ENCODE measurements at regions not wholly inside any gene's neighbourhood (a gene's known extent, or its start where the extent isn't known, plus 50 kb on each side); places are given as distances from the start of the nearest gene placed in this dataset.
"Not testable (repeated sequence)": the region's sequence is repeated elsewhere in the genome, so short reads cannot be mapped to it uniquely, and the experiment has no call there.

DNA sequence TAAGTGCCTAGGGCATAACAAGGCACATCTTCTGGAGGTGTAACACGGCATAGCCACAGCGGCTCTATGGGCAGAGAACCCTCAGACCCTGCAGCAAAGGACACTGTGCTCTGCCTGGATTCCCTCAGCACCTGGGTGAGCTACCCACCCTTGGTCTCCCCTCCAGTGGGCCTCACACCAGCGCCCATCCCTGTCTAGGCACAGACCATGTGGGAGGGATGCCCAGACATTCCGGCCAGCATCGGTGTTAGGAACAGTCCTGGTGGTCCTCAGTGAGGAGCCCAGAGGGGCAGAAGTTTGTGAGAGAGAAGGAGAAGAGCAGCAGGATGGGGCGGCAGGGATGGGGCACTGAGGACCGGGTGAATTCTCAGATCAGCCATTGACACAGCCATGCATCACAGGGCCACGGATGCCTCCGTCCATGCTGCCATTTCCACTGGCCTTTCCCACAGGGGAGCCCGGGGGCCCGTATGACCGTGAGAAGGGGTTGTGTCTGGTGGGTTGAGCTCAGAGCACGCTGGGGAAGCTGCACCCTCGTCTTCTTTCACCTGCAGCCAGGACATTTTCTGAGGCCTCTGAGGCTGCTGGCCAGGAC, 282.7 kb upstream of the SFSWAP start:
- no peaks in the 10 kb centered on the region for H3K4me1 ChIP-seq (ENCODE audit: low read length)
- H3K27ac ChIP-seq (ENCODE audit: low read length) = no peak overlapping the region
- no peak overlapping the region for H2AFZ ChIP-seq (ENCODE audit: low read length)
- no peaks in the 10 kb centered on the region for H3K9me2 ChIP-seq (replicated peaks; ENCODE audit: insufficient read depth, low read length)
- H3K4me2 ChIP-seq (ENCODE audit: low read depth, low read length, poor library complexity, severe bottlenecking) = no peak overlapping the region
- peaks cover 3% of the 10 kb centered on the region; the same call in 1 of the 2 replicates for H3K9me3 ChIP-seq (ENCODE audit: low read length)
- H3K79me2 ChIP-seq (ENCODE audit: low read length) = no peaks in the 10 kb centered on the region
- no peaks in the 10 kb centered on the region for H3K36me3 ChIP-seq (ENCODE audit: insufficient read depth, low read length)
- H3K4me3 ChIP-seq (ENCODE audit: low read length) = no peak overlapping the region
- H4K20me1 ChIP-seq (ENCODE audit: insufficient read depth, low read depth, low read length) = no peaks in the 10 kb centered on the region
- no peak overlapping the region for H3K9ac ChIP-seq (ENCODE audit: low read length)
- DNase-seq = peak; percentile 10
- H3K27me3 ChIP-seq (ENCODE audit: low read length) = 0 out of 2 replicates have a peak, but pooled peaks cover 3% of the 10 kb centered on the region

DNA sequence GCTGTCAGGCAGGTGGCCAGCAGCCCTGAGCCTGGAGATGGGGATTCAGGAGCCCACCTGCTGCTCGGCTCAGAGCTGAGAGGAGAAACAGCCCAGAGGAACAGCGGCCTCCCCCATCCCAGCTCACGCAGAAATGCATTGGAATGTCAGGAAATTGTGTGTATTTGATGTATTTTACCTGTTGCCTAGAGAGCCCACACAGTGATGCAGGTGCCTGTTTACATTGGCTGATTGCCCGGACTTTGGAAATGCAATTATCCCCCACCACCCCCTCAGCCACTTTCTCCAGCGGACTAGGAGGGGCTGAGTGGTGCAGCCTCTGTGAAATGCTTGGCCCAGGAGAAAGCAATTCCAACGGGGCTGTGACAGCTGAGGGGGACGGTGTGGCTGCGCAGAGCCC, 281.7 kb upstream of the SFSWAP start:
- not testable (repeated sequence) for H3K4me2 ChIP-seq (ENCODE audit: low read depth, low read length, poor library complexity, severe bottlenecking); H3K27ac ChIP-seq (ENCODE audit: low read length); H3K9me3 ChIP-seq (ENCODE audit: low read length); H3K4me3 ChIP-seq (ENCODE audit: low read length); H3K36me3 ChIP-seq (ENCODE audit: insufficient read depth, low read length); H4K20me1 ChIP-seq (ENCODE audit: insufficient read depth, low read depth, low read length); H3K79me2 ChIP-seq (ENCODE audit: low read length); DNase-seq; H3K4me1 ChIP-seq (ENCODE audit: low read length); H2AFZ ChIP-seq (ENCODE audit: low read length); H3K27me3 ChIP-seq (ENCODE audit: low read length); H3K9ac ChIP-seq (ENCODE audit: low read length); H3K9me2 ChIP-seq (replicated peaks; ENCODE audit: insufficient read depth, low read length)

DNA sequence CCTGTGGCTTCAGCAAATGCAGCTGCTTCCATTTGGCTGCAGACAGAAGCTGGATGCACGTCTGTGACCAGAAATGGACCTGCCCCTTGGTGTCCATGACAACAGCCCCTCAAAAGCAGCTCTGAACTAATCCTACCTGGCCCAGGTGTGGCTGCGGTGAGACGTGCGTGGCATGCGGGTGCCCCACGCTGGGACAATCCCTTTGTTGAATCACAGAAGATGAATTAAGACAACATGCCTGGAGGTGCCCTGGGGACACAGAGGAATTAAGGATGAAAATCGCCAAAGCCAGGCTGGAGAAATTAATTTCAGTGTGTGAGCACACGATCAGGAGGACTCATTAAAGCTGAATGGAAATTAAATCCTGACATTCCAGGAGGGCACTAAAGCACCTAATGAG, 281.2 kb upstream of the SFSWAP start:
- H4K20me1 ChIP-seq (ENCODE audit: insufficient read depth, low read depth, low read length); H3K4me1 ChIP-seq (ENCODE audit: low read length); H3K9me2 ChIP-seq (replicated peaks; ENCODE audit: insufficient read depth, low read length); H3K9ac ChIP-seq (ENCODE audit: low read length); DNase-seq; H3K36me3 ChIP-seq (ENCODE audit: insufficient read depth, low read length); H3K4me3 ChIP-seq (ENCODE audit: low read length); H3K4me2 ChIP-seq (ENCODE audit: low read depth, low read length, poor library complexity, severe bottlenecking); H2AFZ ChIP-seq (ENCODE audit: low read length); H3K27ac ChIP-seq (ENCODE audit: low read length); H3K27me3 ChIP-seq (ENCODE audit: low read length); H3K9me3 ChIP-seq (ENCODE audit: low read length); H3K79me2 ChIP-seq (ENCODE audit: low read length): not testable (repeated sequence)

DNA sequence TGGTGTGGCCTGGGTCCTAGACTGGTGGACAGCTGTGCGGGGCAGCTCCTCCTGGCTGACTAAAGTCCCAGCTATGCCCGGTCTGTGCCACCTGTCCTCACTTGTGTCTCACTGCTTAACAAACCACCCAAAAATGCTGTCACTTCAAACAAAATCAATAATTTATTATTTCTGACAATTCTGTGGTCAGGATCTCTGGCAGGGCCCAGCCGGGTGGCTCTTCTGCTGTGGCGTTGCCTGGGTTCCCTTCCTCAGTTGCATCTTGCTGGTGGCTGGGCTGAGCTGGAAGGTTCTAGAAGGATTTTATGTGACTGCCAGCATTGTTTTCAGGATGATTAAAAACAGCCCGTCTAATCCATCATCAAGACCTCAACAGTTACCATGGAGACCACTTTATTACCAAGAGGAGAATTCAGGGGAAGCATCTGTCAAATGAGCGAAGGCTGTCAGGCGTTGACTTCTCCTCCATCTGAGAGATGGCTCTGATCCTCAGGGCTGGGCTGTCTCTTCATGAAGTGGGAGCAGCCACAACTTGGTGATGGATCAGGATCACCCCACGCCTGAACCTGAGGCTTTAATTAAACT, 280.6 kb upstream of the SFSWAP start:
- H3K27me3 ChIP-seq (ENCODE audit: low read length) = 0 out of 2 replicates have a peak, but pooled peaks cover under 1% of the 10 kb centered on the region
- H3K36me3 ChIP-seq (ENCODE audit: insufficient read depth, low read length) = no peaks in the 10 kb centered on the region
- H3K9me2 ChIP-seq (replicated peaks; ENCODE audit: insufficient read depth, low read length) = no peaks in the 10 kb centered on the region
- H2AFZ ChIP-seq (ENCODE audit: low read length) = no peak overlapping the region
- no peak overlapping the region for H3K9ac ChIP-seq (ENCODE audit: low read length)
- H3K27ac ChIP-seq (ENCODE audit: low read length) = no peak overlapping the region
- peaks cover 3% of the 10 kb centered on the region; the same call in 1 of the 2 replicates for H3K9me3 ChIP-seq (ENCODE audit: low read length)
- H3K4me2 ChIP-seq (ENCODE audit: low read depth, low read length, poor library complexity, severe bottlenecking) = no peak overlapping the region
- H4K20me1 ChIP-seq (ENCODE audit: insufficient read depth, low read depth, low read length) = no peaks in the 10 kb centered on the region
- DNase-seq = no peak
- no peaks in the 10 kb centered on the region for H3K79me2 ChIP-seq (ENCODE audit: low read length)
- no peaks in the 10 kb centered on the region for H3K4me1 ChIP-seq (ENCODE audit: low read length)
- H3K4me3 ChIP-seq (ENCODE audit: low read length) = no peak overlapping the region

DNA sequence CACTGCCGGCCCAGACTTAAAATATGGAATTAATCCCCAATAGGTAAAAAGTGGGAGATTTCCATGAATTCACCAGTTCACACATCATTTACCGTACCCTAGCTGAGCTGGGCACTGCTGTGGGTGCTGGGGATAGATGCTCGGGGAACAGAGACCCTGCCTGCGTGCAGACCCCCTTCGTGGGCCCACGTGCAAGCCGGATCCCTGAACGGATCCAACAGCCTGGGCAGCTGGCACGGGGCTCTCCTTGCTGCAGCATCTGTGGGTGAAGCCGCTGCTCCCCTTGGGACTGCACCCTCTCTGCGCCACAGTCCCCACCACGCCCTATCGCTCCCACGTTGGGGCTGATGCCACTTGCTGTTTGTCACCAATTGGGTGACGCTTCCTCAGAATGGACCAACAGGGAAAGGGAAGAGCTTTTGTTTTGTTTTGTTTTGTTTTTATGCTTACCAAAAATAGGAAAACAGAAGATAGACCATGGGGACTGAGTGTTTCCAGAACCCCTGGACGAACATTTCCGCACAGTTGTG, 279.7 kb upstream of the SFSWAP start:
- not testable (repeated sequence) for H3K79me2 ChIP-seq (ENCODE audit: low read length); H3K9me2 ChIP-seq (replicated peaks; ENCODE audit: insufficient read depth, low read length); H3K4me1 ChIP-seq (ENCODE audit: low read length); DNase-seq; H3K27me3 ChIP-seq (ENCODE audit: low read length); H4K20me1 ChIP-seq (ENCODE audit: insufficient read depth, low read depth, low read length); H3K27ac ChIP-seq (ENCODE audit: low read length); H3K36me3 ChIP-seq (ENCODE audit: insufficient read depth, low read length); H3K4me2 ChIP-seq (ENCODE audit: low read depth, low read length, poor library complexity, severe bottlenecking); H3K9me3 ChIP-seq (ENCODE audit: low read length); H3K4me3 ChIP-seq (ENCODE audit: low read length); H2AFZ ChIP-seq (ENCODE audit: low read length); H3K9ac ChIP-seq (ENCODE audit: low read length)

DNA sequence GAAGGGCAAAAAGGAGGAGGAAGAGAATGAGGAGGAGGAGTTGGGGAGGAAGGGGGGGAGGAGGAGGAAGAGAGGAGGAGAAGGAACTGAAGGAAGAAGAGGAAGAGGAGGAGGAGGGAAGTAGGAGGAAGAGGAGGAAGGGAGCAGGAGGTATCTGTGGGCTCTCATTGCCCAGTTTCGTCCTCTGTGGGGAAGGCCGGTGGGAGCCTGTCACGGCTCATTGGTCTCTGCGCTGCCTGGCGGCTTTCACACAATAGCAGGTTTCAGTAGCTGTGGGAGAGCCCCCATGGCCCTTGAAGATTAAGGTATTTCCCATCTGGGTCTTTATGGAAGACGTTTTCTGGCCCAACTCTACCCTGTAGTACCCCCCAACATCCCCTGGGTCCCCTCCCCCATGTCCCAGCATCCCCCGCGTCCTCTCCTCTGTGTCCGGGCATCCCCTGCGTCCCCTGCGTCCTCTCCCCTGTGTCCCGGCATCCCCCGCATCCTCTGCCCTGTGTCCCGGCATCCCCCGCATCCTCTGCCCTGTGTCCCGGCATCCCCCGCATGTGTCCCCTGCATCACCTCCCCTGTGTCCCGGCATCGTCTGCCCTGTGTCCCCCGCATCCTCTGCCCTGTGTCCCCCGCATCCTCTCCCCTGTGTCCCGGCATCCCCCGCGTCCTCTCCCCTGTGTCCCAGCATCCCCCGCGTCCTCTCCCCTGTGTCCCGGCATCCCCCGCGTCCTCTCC, 278.2 kb upstream of the SFSWAP start:
- no peak overlapping the region for H3K27ac ChIP-seq (ENCODE audit: low read length)
- H3K4me1 ChIP-seq (ENCODE audit: low read length) = no peaks in the 10 kb centered on the region
- H2AFZ ChIP-seq (ENCODE audit: low read length) = no peak overlapping the region
- no peaks in the 10 kb centered on the region for H3K36me3 ChIP-seq (ENCODE audit: insufficient read depth, low read length)
- no peak overlapping the region for H3K4me2 ChIP-seq (ENCODE audit: low read depth, low read length, poor library complexity, severe bottlenecking)
- H3K9ac ChIP-seq (ENCODE audit: low read length) = no peak overlapping the region
- H3K79me2 ChIP-seq (ENCODE audit: low read length) = no peaks in the 10 kb centered on the region
- no peaks in the 10 kb centered on the region for H3K9me2 ChIP-seq (replicated peaks; ENCODE audit: insufficient read depth, low read length)
- H3K4me3 ChIP-seq (ENCODE audit: low read length) = no peak overlapping the region
- no peaks in the 10 kb centered on the region for H4K20me1 ChIP-seq (ENCODE audit: insufficient read depth, low read depth, low read length)
- no peaks in the 10 kb centered on the region for H3K27me3 ChIP-seq (ENCODE audit: low read length)
- no peak for DNase-seq
- H3K9me3 ChIP-seq (ENCODE audit: low read length) = no peaks in the 10 kb centered on the region

DNA sequence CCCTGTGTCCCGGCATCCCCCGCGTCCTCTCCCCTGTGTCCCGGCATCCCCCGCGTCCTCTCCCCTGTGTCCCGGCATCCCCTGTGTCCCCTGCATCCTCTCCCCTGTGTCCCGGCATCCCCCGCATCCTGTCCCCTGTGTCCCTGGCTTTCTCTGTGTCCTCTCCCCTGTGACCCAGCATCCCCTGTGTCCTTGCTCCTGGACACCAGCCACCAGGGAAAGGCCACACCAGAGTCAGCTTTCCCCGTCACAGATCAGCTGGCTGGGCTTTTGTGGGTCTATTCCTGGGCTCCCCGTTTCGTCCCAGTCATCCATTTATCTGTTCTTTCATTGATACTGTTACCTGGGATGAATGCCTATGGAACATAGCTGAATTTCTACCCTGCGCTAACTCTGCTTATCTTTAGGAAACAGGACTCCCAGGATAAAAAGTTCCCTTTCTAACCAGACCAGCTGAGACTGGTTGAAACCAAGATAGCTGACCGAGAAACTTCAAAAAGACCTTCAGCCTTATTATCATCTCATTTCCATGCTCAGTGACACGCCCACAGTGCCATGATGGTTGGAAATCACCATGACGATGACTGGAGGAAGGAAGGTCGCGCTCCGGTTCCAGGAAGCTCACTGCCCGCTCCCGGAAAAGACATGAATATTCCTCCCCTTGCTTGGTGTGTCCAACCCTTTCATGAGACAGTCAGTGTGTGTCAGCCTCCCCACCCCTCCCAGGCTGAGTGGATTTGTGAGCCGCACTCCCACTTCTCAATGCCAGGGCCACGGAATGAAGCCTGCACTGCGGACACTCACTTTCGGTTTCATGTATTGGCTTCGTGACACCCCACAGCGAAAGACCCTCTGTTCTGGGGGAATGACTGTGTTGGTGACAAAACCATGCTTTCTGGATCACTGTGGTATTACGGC, 276.4 kb upstream of the SFSWAP start:
- no peaks in the 10 kb centered on the region for H3K4me1 ChIP-seq (ENCODE audit: low read length)
- no peak overlapping the region for H3K4me2 ChIP-seq (ENCODE audit: low read depth, low read length, poor library complexity, severe bottlenecking)
- H4K20me1 ChIP-seq (ENCODE audit: insufficient read depth, low read depth, low read length) = no peaks in the 10 kb centered on the region
- no peak overlapping the region for H3K4me3 ChIP-seq (ENCODE audit: low read length)
- no peak overlapping the region for H3K9ac ChIP-seq (ENCODE audit: low read length)
- no peaks in the 10 kb centered on the region for H3K9me2 ChIP-seq (replicated peaks; ENCODE audit: insufficient read depth, low read length)
- no peaks in the 10 kb centered on the region for H3K36me3 ChIP-seq (ENCODE audit: insufficient read depth, low read length)
- DNase-seq = no peak
- no peaks in the 10 kb centered on the region for H3K9me3 ChIP-seq (ENCODE audit: low read length)
- no peaks in the 10 kb centered on the region for H3K79me2 ChIP-seq (ENCODE audit: low read length)
- H3K27ac ChIP-seq (ENCODE audit: low read length) = no peak overlapping the region
- H3K27me3 ChIP-seq (ENCODE audit: low read length) = no peaks in the 10 kb centered on the region
- H2AFZ ChIP-seq (ENCODE audit: low read length) = no peak overlapping the region

Measured in Karpas-422 (cell line).